ENCODE measurements at regions not wholly inside any gene's neighbourhood (a gene's known extent, or its start where the extent isn't known, plus 50 kb on each side); places are given as distances from the start of the nearest gene placed in this dataset.

- intact Hi-C loops (cut with micrococcal nuclease), result no loop called here
Observed at GRCh38 chr1:88014131-88014530, 669.9 kb upstream of the PKN2 start.

DNA sequence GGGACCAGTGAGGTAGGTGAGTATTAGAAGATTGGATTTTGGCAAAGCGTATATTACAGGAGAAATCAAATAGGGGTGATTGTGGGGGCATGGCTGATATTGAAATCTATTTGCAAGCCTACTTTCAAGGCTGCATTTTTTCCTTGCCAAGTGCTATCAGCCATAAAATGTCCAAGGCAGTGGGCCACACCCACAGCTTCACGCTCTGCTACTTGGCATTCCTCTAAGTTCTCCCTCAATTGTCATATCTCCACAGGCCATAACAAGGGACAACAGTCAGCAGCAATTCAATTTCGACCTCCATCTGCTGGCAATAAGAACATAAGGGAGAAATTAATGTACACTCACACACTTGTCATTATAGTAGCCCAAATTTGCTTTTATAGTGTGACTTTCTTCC lies 667.1 kb upstream of the PKN2 start:
- H4K20me1 ChIP-seq (ENCODE audit: insufficient read depth, low read length), result no peaks in the 10 kb centered on the region
- H3K27me3 ChIP-seq (ENCODE audit: control insufficient read depth in 2 of 2, insufficient read depth in 2 of 2, low read length in 2 of 2), result no peaks in the 10 kb centered on the region
- DNase-seq, result no peak
- no peak overlapping the region for H2AFZ ChIP-seq (ENCODE audit: insufficient read depth, low read depth, low read length, poor library complexity, severe bottlenecking)
- Mint-ChIP-seq H3K9me3 (peaks cover 0 to 5% (median 0%) of the 10 kb centered on the region in 7 donors), H3K4me1 (no peaks in the 10 kb centered on the region), H3K36me3 (no peaks in the 10 kb centered on the region), H3K27me3 (ENCODE audit: low read depth in 3 of 3) (no peaks in the 10 kb centered on the region), H3K4me3 (no peak overlapping the region), H3K27ac (no peak overlapping the region)
- no peak overlapping the region for H3K9ac ChIP-seq (ENCODE audit: insufficient read depth, low read length, poor library complexity, severe bottlenecking)
- no peaks in the 10 kb centered on the region for H3K79me2 ChIP-seq (ENCODE audit: insufficient read depth, low read length)
- no peak overlapping the region for H3K27ac ChIP-seq (ENCODE audit: low read depth in 1 of 2, low read length in 2 of 2)
- H3K4me2 ChIP-seq (replicated peaks; ENCODE audit: extremely low read depth, low read length, poor library complexity, severe bottlenecking), result no peak overlapping the region
- peaks cover 0 to under 1% of the 10 kb centered on the region in 2 donors for H3K4me1 ChIP-seq (ENCODE audit: control insufficient read depth in 1 of 2, insufficient read depth in 2 of 2, low read length in 2 of 2)
- intact Hi-C loops (cut with micrococcal nuclease), result no loop called here
- 100% methylated on average over 1 of the region's 3 CpGs for WGBS (ENCODE audit: insufficient coverage)
- TF ChIP-seq, protein P1, sequence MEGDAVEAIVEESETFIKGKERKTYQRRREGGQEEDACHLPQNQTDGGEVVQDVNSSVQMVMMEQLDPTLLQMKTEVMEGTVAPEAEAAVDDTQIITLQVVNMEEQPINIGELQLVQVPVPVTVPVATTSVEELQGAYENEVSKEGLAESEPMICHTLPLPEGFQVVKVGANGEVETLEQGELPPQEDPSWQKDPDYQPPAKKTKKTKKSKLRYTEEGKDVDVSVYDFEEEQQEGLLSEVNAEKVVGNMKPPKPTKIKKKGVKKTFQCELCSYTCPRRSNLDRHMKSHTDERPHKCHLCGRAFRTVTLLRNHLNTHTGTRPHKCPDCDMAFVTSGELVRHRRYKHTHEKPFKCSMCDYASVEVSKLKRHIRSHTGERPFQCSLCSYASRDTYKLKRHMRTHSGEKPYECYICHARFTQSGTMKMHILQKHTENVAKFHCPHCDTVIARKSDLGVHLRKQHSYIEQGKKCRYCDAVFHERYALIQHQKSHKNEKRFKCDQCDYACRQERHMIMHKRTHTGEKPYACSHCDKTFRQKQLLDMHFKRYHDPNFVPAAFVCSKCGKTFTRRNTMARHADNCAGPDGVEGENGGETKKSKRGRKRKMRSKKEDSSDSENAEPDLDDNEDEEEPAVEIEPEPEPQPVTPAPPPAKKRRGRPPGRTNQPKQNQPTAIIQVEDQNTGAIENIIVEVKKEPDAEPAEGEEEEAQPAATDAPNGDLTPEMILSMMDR (IDR thresholded peaks at IDR 0.05), result no peak
- no peaks in the 10 kb centered on the region for H3K36me3 ChIP-seq (replicated peaks in 1 of 2; ENCODE audit: control insufficient read depth in 1 of 2, insufficient read depth in 2 of 2, low read length in 2 of 2)
- H3K9me3 ChIP-seq (replicated peaks in 1 of 2; ENCODE audit: control insufficient read depth in 1 of 2, insufficient read depth in 1 of 2, low read length in 2 of 2), result no peaks in the 10 kb centered on the region
- no peak overlapping the region for H3K4me3 ChIP-seq (replicated peaks in 1 of 3; ENCODE audit: low read depth in 2 of 3, low read length in 3 of 3)

More at GRCh38 chr1:88014131-88014530, 669.9 kb upstream of the PKN2 start:
- Mint-ChIP-seq H3K4me1 (no peaks in the 10 kb centered on the region), H3K27ac (no peak overlapping the region), H3K4me3 (no peak overlapping the region), H3K9me3 (no peaks in the 10 kb centered on the region), H3K27me3 (ENCODE audit: low read depth in 3 of 3) (peaks cover 0 to 1% (median 0%) of the 10 kb centered on the region in 3 donors), H3K36me3 (no peaks in the 10 kb centered on the region)
- DNase-seq, result no peak
- Histone ChIP-seq H3K9me3 (replicated peaks in 1 of 2; ENCODE audit: control insufficient read depth in 1 of 2, insufficient read depth in 1 of 2, low read length in 2 of 2) (no peaks in the 10 kb centered on the region), H3K79me2 (ENCODE audit: insufficient read depth, low read length) (no peaks in the 10 kb centered on the region), H4K20me1 (ENCODE audit: insufficient read depth, low read length) (no peaks in the 10 kb centered on the region), H3K4me3 (replicated peaks in 1 of 3; ENCODE audit: low read depth in 2 of 3, low read length in 3 of 3) (no peak overlapping the region), H3K27me3 (ENCODE audit: control insufficient read depth in 2 of 2, insufficient read depth in 2 of 2, low read length in 2 of 2) (no peaks in the 10 kb centered on the region), H2AFZ (ENCODE audit: insufficient read depth, low read depth, low read length, poor library complexity, severe bottlenecking) (no peak overlapping the region), H3K4me2 (replicated peaks; ENCODE audit: extremely low read depth, low read length, poor library complexity, severe bottlenecking) (no peak overlapping the region), H3K36me3 (replicated peaks in 1 of 2; ENCODE audit: control insufficient read depth in 1 of 2, insufficient read depth in 2 of 2, low read length in 2 of 2) (no peaks in the 10 kb centered on the region), H3K4me1 (ENCODE audit: control insufficient read depth in 1 of 2, insufficient read depth in 2 of 2, low read length in 2 of 2) (no peaks in the 10 kb centered on the region), H3K27ac (ENCODE audit: low read depth in 1 of 2, low read length in 2 of 2) (no peak overlapping the region), H3K9ac (ENCODE audit: insufficient read depth, low read length, poor library complexity, severe bottlenecking) (no peak overlapping the region)
- WGBS (ENCODE audit: insufficient coverage), result no CpG with 5 or more reads among the region's 3 CpGs
- TF ChIP-seq, protein P1 (IDR thresholded peaks at IDR 0.05), result no peak

All from CD14-positive monocyte (primary cell).